IMR-90 (cell line): ENCODE measurements at regions not wholly inside any gene's neighbourhood (a gene's known extent, or its start where the extent isn't known, plus 50 kb on each side); places are given as distances from the start of the nearest gene placed in this dataset.

Source experiments
- ATAC-seq: fragments of 200-7000 bp; cut with Tn5 transposase; 2 replicates; pipeline ENCODE4 v1.9.1; 2020; ENCODE audit warnings: low read depth, mild to moderate bottlenecking, moderate library complexity
- BruUV-seq: library from RNA; stranded (reverse); fragments of 400-500 nt; replicated peaks from 2 replicates; lab custom pipeline; 2021; lab: Mats Ljungman, UMichigan
- CTCF ChIA-PET: fragments of 300-600 bp; formaldehyde crosslinking; extraction: SDS; loops from one replicate; lab custom pipeline; 2021; ENCODE audit warnings: antibody characterized with exemption; lab: Yijun Ruan, JAX
- POLR2A ChIA-PET: fragments of 300-600 bp; sonication (Branson Sonifier 250); formaldehyde crosslinking; loops from one replicate; lab custom pipeline; 2022; ENCODE audit warnings: antibody characterized with exemption; ENCODE audit not compliant: unreplicated experiment; lab: Charles Lee
- DNase-seq: peaks from one replicate; pipeline ENCODE4 v3.0.0; 2013
- H2AFZ ChIP-seq: replicated peaks from 2 replicates; pipeline ENCODE3; 2013; ENCODE audit warnings: low read length, mild to moderate bottlenecking; ENCODE audit not compliant: poor library complexity
- H2AK5ac ChIP-seq: 2 replicates; pipeline ENCODE4 v1.6.1; 2013; ENCODE audit warnings: low read depth, low read length, inconsistent platforms
- H2AK9ac ChIP-seq: replicated peaks from 2 replicates; pipeline ENCODE3; 2013; ENCODE audit warnings: mild to moderate bottlenecking, low read depth, low read length, moderate library complexity; ENCODE audit not compliant: poor library complexity
- H2BK120ac ChIP-seq: 2 replicates; pipeline ENCODE4 v1.6.1; 2013; ENCODE audit warnings: low read depth, low read length, inconsistent platforms
- H2BK15ac ChIP-seq: 3 replicates; pipeline ENCODE4 v1.6.1; 2013; ENCODE audit warnings: low read depth, low read length, inconsistent platforms
- H2BK20ac ChIP-seq: 2 replicates; pipeline ENCODE4 v1.6.1; 2013; ENCODE audit warnings: low read depth, mild to moderate bottlenecking, inconsistent platforms, low read length, moderate library complexity
- H2BK5ac ChIP-seq: 2 replicates; pipeline ENCODE4 v1.6.1; 2013; ENCODE audit warnings: mild to moderate bottlenecking, low read depth, low read length, inconsistent platforms; ENCODE audit not compliant: poor library complexity, severe bottlenecking
- H3K14ac ChIP-seq: replicated peaks from 2 replicates; pipeline ENCODE4 v1.6.1; 2013; ENCODE audit warnings: low read depth, low read length, inconsistent platforms
- H3K18ac ChIP-seq: 2 replicates; pipeline ENCODE4 v1.6.1; 2013; ENCODE audit warnings: low read depth, low read length, control low read depth
- H3K23ac ChIP-seq: 2 replicates; pipeline ENCODE4 v1.6.1; 2013; ENCODE audit warnings: low read depth, low read length, inconsistent platforms
- H3K27ac ChIP-seq: 2 replicates; pipeline ENCODE4 v1.5.1; 2013; ENCODE audit warnings: mild to moderate bottlenecking, control low read depth, low read length; ENCODE audit not compliant: insufficient read depth
- H3K27me3 ChIP-seq: 2 replicates; pipeline ENCODE4 v1.6.1; 2013; ENCODE audit warnings: low read length; ENCODE audit not compliant: control insufficient read depth, insufficient read depth
- H3K36me3 ChIP-seq: 2 replicates; pipeline ENCODE4 v1.6.1; 2013; ENCODE audit warnings: low read length, mixed read lengths; ENCODE audit not compliant: control insufficient read depth, insufficient read depth
- H3K4ac ChIP-seq: 2 replicates; pipeline ENCODE4 v1.6.1; 2013; ENCODE audit warnings: low read depth, low read length, inconsistent platforms
- H3K4me1 ChIP-seq: 2 replicates; pipeline ENCODE4 v1.6.1; 2013; ENCODE audit warnings: low read length, mixed read lengths; ENCODE audit not compliant: control insufficient read depth, insufficient read depth
- H3K4me2 ChIP-seq: 2 replicates; pipeline ENCODE4 v1.6.1; 2013; ENCODE audit warnings: low read depth, mild to moderate bottlenecking, control low read depth, low read length, moderate library complexity
- H3K4me3 ChIP-seq: 2 replicates; pipeline ENCODE4 v1.5.1; 2013; ENCODE audit warnings: low read depth, mild to moderate bottlenecking, control low read depth, low read length, moderate library complexity; ENCODE audit not compliant: insufficient read depth
- H3K56ac ChIP-seq: 2 replicates; pipeline ENCODE4 v1.6.1; 2013; ENCODE audit warnings: low read length, inconsistent platforms; ENCODE audit not compliant: insufficient read depth; ENCODE audit errors: extremely low read depth
- H3K79me1 ChIP-seq, 2 experiments: 2 replicates each; pipeline ENCODE4 v1.6.1; 2013; ENCODE audit warnings: low read length in 2 of 2, inconsistent platforms in 1 of 2, low read depth in 1 of 2
- H3K9ac ChIP-seq: 2 replicates; pipeline ENCODE4 v1.6.1; 2013; ENCODE audit warnings: low read depth, low read length, control low read depth
- H3K9me1 ChIP-seq: 2 replicates; pipeline ENCODE4 v1.6.1; 2013; ENCODE audit warnings: low read length, inconsistent platforms; ENCODE audit not compliant: insufficient read depth
- H3K9me3 ChIP-seq: 2 replicates; pipeline ENCODE4 v1.6.1; 2013; ENCODE audit warnings: low read length; ENCODE audit not compliant: control insufficient read depth, insufficient read depth
- H4K20me1 ChIP-seq: 2 replicates; pipeline ENCODE4 v1.6.1; 2013; ENCODE audit warnings: low read length, inconsistent platforms; ENCODE audit not compliant: insufficient read depth
- H4K5ac ChIP-seq: 2 replicates; pipeline ENCODE4 v1.6.1; 2013; ENCODE audit warnings: mild to moderate bottlenecking, low read depth, low read length, control low read depth
- H4K8ac ChIP-seq, 2 experiments: 2 replicates each; pipeline ENCODE4 v1.6.1; 2013; ENCODE audit warnings: low read depth in 2 of 2, low read length in 2 of 2, control low read depth in 1 of 2, inconsistent platforms in 1 of 2
- H4K91ac ChIP-seq: 2 replicates; pipeline ENCODE4 v1.6.1; 2013; ENCODE audit warnings: low read depth, low read length, inconsistent platforms; ENCODE audit not compliant: insufficient read depth
- CEBPB ChIP-seq: IDR thresholded peaks from 2 replicates; pipeline ENCODE4 v1.6.1; 2012; ENCODE audit warnings: low read depth, low read length, improper control_type of control experiment
- CHD1 ChIP-seq: IDR thresholded peaks from 2 replicates; pipeline ENCODE4 v1.6.1; 2012; ENCODE audit warnings: low read depth, low read length, improper control_type of control experiment
- RAD21 ChIP-seq: IDR thresholded peaks from 2 replicates; pipeline ENCODE4 v1.6.1; 2012; ENCODE audit warnings: low read length, improper control_type of control experiment
- WGBS, 2 experiments: methylation state at CpG; one replicate each; pipeline versions ENCODE4 v1.1.5 to v1.1.7; 2013; ENCODE audit warnings: missing lambda C conversion rate in 2 of 2; ENCODE audit not compliant: insufficient read length in 1 of 2; ENCODE audit errors: extremely low coverage in 2 of 2; 5-methylcytosine and 5-hydroxymethylcytosine counted together
- dilution Hi-C: fragments of 300-500 bp; cut with HindIII; formaldehyde crosslinking; loops from one replicate; pipeline ENCODE4 v1.14.3; 2018; ENCODE audit warnings: low sequenced_read_pairs; ENCODE audit not compliant: unreplicated experiment
- in situ Hi-C: fragments of 300-500 bp; cut with MboI; formaldehyde crosslinking; loops from 3 replicates; pipeline ENCODE4 v1.14.3; 2019; ENCODE audit warnings: low sequenced_read_pairs, inconsistent platforms, mixed read lengths
- intact Hi-C: fragments of 100-400 bp; cut with micrococcal nuclease; formaldehyde crosslinking; loops from 2 replicates; pipeline ENCODE4 v1.10.0; 2022

DNA sequence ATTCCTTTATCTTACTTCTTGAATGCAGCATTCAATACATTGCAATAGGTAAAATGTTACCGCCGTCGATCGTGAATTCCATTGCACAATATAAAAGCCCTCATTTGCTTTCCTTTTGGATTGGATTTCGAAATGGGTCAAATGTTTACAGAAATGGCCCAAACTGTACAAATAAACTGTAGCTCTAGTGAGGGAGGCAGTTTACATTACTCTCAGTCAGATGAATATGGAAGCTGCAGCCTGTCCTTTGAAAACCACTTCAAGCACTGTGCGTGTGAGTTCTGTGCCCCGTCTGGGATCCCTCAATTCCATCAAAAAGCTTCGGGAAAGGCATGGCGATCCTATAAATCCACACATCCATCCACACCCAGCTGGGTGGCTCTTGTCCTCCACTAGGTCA is 258.6 kb upstream of the FOXF1 start:
- ChIA-PET CTCF (interaction anchor here (1.0 to 2.0 kb wide), 5 partner anchors 10 to 206 kb away, joined by 3 to 7 read pairs (median 5); no protein-coding TSS in a partner anchor), POLR2A (interaction anchor here (0.6 to 1.4 kb wide), 3 partner anchors 11 to 47 kb away, joined by 3 to 7 read pairs (median 6); no protein-coding TSS in a partner anchor)
- H3K9me1 ChIP-seq = peaks cover 26% of the 10 kb centered on the region
- peak overlapping the region; percentile 72; the same call in 2 of the 3 replicates for H2BK15ac ChIP-seq
- H3K14ac ChIP-seq = peak overlapping the region; percentile 84
- in situ Hi-C loops (no loop called here), intact Hi-C loops (loop anchor here (5.0 kb wide), 1 partner anchor 206 kb away; no protein-coding TSS in a partner anchor), dilution Hi-C loops (no loop called here)
- H4K8ac ChIP-seq = peak overlapping the region; percentile 83 to 92
- peak overlapping the region; percentile 93 for H3K18ac ChIP-seq
- peak overlapping the region; percentile 9 for H2AFZ ChIP-seq
- H3K23ac ChIP-seq = peak overlapping the region; percentile 98
- peaks cover 6% of the 10 kb centered on the region for H3K9me3 ChIP-seq
- peak; percentile 97 for TF ChIP-seq CEBPB
- peak; percentile 3; the same call in 1 of the 2 replicates for TF ChIP-seq RAD21
- no peak for TF ChIP-seq CHD1
- H3K4me1 ChIP-seq = peaks cover 21% of the 10 kb centered on the region
- H2BK5ac ChIP-seq = peak overlapping the region; percentile 87
- H4K91ac ChIP-seq = peak overlapping the region; percentile 98
- H3K79me1 ChIP-seq = peaks cover 0 to 26% of the 10 kb centered on the region in 2 experiments; a peak in 2 of 4 replicates
- peak overlapping the region; percentile 5 for H3K4me2 ChIP-seq
- peak overlapping the region; percentile 26 for H3K9ac ChIP-seq
- H2AK5ac ChIP-seq = peak overlapping the region; percentile 97
- 9% methylated on average over 4 of the region's 9 CpGs; no CpG with 5 or more reads in 1 of the 2 experiments for WGBS, 2 experiments
- peak overlapping the region; percentile 99 for H3K4ac ChIP-seq
- peaks cover under 1% of the 10 kb centered on the region; the same call in 1 of the 2 replicates for H3K36me3 ChIP-seq
- peak overlapping the region; percentile 95 for H3K56ac ChIP-seq
- peak overlapping the region; percentile 99 for H2BK120ac ChIP-seq
- peak overlapping the region; percentile 0 for H2AK9ac ChIP-seq
- peak overlapping the region; percentile 97 for H2BK20ac ChIP-seq
- peak overlapping the region; percentile 85 for H4K5ac ChIP-seq
- peak; percentile 85 for ATAC-seq
- no peak overlapping the region for H3K4me3 ChIP-seq
- peak; percentile 89 for DNase-seq
- H3K27ac ChIP-seq = peak overlapping the region; percentile 99
- no TSS peak for BruUV-seq
- no peaks in the 10 kb centered on the region for H3K27me3 ChIP-seq
- no peaks in the 10 kb centered on the region for H4K20me1 ChIP-seq
